ENCODE measurements at regions not wholly inside any gene's neighbourhood (a gene's known extent, or its start where the extent isn't known, plus 50 kb on each side); places are given as distances from the start of the nearest gene placed in this dataset.

DNA sequence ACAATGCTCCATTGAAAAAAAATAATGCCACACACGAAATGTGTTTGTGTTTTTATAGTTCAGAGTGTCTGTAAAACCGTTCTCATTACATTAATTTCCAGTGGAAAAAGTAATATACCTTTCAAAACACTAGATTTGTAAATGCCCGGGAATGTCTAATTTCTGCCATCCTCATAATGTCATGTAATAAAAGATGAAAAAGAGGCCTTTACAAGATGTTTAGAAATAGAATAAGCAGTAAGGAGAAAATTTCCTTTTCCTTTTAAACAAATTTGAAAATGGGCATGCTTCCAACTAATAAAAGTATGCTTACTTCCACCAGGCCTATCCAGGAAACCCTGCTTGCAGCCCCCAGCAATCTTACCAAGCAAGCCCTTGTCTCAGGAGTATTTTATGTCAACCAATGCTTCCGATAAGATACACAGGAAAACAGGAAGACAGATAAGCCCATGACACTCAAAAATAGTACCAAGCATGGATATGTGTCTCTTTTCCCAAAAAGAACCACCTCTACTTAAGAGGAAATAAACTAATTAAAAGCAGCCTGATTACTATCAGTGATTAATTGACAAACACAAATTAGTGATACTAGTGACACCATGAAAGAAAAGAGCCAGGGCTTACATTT is 894.7 kb upstream of the INTU start:
- DNase-seq (ENCODE audit: low spot score) (no peak), ATAC-seq (no peak)
- intact Hi-C loops (cut with DNase I) = no loop called here

DNA sequence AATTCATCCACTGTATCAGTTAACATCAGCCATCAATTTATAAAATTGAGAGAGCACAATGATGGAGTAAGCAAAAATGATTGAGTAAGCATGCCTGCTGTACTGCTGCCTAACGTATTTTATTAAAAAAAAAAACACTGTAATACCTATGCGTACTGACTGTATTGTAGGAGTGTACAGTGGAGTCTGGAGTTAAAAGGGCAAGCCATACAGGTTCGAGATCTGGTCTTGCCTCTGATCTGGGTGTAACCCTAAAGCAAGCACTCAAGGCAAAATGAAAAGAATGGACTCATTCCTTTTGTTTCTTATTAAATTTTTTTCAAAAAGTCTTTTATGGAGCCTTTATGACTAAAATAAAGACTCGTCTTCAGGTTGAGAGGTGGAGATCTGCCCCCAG is 894.2 kb upstream of the INTU start:
- no peak for DNase-seq (ENCODE audit: low spot score)
- intact Hi-C loops (cut with DNase I) = no loop called here

DNA sequence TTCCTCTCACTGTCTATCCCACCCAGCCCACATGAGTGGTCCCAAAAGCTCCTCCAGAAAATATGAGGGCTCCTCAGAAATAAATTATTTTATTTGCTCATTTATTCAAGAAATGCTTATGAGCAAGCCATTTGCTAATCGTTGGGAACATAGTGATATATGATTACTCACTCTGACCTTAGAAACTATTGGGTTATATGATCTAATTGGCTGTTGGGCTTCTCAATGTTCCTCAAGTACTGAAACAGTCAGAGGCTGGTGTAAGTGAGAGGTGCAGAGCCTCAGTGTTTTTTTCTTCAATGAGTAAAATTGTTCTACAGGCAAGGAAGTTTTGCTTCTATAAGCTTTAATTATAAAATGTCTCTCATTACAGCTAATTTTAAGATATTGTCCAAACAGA is 893.8 kb upstream of the INTU start:
- intact Hi-C loops (cut with DNase I) = no loop called here
- no peak for ATAC-seq
- DNase-seq (ENCODE audit: low spot score) = no peak

More for the DNA sequence above, 894.2 kb upstream of the INTU start:
- ATAC-seq = no peak

DNA sequence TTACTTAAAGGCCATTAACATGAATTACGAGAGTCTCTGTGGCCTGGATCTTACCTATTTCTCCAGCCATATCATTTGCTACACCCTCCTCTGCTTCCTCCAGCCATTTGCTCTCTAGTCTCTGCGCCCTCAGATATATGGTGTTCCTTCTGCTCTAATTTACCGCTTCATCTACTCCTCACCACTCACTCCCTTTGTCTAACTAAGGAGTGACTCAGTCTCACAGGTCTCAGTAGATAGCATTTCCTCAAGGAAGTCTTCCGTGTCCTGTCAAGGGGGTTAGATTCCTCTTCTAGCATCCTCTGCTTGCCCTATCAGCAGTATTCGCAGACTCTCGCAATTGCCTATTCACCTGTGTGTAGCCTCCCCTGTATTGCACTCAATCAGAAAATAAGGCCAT is 892.1 kb upstream of the INTU start:
- no peak for DNase-seq (ENCODE audit: low spot score)
- intact Hi-C loops (cut with DNase I) = no loop called here
- ATAC-seq = no peak

DNA sequence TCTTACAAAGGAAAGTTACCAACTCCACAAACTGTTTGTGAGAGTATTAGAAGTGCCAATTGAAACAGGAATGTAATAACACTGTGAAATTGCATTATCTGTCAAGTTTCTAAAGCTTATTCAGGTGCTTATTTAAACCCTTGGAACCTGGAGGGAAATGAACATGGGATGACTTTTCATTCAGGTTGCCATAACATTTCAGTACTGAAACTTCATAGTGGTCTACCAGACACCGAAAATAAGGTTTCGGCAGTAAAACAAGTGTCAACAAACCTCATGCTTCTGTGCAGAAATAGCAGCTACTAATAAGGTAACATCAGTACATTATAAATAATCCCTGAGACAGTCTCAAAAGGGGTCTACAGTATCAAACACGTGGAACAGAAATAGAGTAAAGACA is 890.7 kb upstream of the INTU start:
- no peak for ATAC-seq
- DNase-seq (ENCODE audit: low spot score) = no peak
- intact Hi-C loops (cut with DNase I) = no loop called here

DNA sequence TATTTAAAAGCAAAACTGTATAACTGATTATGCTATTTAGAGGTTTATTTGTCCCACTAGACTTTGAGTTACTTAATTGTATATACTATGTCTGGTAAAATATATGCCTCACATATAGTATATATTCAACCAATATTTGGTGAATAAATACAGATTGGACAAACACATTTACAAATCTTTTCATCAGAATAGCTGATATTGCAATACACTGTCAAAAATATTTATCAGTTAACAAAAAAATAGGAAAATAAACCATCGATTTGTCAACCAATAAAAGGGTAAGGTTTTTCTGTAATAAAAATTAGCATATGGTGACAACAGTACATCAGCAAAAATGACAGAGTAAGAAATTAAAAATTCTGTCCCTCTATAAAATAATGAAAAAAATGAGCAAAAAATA is 889.9 kb upstream of the INTU start:
- intact Hi-C loops (cut with DNase I) = no loop called here
- ATAC-seq (no peak), DNase-seq (ENCODE audit: low spot score) (no peak)

DNA sequence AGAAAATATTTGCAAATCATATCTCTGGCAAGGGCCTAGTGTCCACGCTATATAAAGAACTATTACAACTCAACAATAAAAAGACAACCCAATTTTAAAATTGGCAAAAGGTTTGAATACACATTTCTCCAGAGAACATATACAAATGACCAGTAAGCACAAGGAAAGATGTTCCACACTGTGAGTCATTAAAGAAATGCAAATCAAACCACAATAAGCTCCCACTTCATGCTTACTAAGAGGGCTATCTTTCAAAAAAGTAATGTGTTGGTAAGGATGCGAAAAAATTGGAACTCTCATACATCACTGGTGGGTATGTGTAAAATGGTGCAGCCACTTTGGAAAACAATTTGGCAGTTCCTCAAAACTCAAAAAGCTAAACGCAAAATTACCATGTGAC is 884.0 kb upstream of the INTU start:
- intact Hi-C loops (cut with DNase I) = no loop called here
- ATAC-seq (no peak), DNase-seq (ENCODE audit: low spot score) (no peak)

DNA sequence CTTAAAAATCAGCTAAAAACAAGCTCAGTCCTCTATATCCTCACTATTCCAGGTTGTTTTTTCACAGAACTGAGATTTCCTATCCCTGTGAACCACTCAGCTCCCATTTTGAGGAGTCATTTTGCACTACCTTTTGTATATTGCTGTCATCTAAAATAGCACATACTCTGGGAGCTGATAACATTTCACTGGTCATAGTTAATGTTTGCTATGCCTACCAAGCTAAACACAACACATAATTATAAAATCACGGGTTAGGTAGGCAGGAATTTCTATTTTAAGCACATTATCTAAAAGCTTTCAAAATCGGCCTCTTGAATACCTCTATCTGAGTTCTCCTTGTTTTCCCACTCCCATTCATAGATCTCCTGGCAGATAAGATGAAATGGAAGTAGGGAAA is 882.0 kb upstream of the INTU start:
- DNase-seq (ENCODE audit: low spot score) = no peak
- ATAC-seq = no peak

GRCh38 chr4:126752126-126752525 is 880.6 kb upstream of the INTU start:
- no peak for ATAC-seq
- no peak for DNase-seq (ENCODE audit: low spot score)
- intact Hi-C loops (cut with DNase I) = no loop called here

More for the DNA sequence above, 882.0 kb upstream of the INTU start:
- intact Hi-C loops (cut with DNase I) = no loop called here

DNA sequence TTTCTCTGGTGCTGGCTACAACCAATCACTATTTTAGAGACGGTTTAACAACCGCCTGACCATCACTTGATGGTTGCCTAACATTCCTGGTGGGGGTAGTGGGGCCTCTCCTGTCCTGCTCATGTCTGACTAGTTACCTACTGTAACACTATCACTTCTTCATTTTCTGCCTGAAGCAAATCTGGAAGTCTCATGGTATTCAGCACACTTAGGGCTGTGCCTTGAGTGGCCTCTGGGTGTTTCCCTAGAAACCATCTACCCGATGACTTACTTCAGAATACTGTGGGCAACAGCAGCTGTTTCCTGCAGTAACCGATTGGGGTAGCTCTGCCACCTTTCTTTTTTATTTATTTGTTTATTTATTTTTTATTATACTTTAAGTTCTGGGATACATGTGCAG is 880.1 kb upstream of the INTU start:
- intact Hi-C loops (cut with DNase I) = no loop called here
- ATAC-seq (no peak), DNase-seq (ENCODE audit: low spot score) (no peak)

GRCh38 chr4:126753592-126753991 is 879.2 kb upstream of the INTU start:
- intact Hi-C loops (cut with DNase I) = no loop called here
- ATAC-seq (no peak), DNase-seq (ENCODE audit: low spot score) (no peak)

- ATAC-seq = no peak
- no peak for DNase-seq (ENCODE audit: low spot score)
- intact Hi-C loops (cut with DNase I) = no loop called here
Observed at GRCh38 chr4:126755506-126755905, 877.3 kb upstream of the INTU start.

DNA sequence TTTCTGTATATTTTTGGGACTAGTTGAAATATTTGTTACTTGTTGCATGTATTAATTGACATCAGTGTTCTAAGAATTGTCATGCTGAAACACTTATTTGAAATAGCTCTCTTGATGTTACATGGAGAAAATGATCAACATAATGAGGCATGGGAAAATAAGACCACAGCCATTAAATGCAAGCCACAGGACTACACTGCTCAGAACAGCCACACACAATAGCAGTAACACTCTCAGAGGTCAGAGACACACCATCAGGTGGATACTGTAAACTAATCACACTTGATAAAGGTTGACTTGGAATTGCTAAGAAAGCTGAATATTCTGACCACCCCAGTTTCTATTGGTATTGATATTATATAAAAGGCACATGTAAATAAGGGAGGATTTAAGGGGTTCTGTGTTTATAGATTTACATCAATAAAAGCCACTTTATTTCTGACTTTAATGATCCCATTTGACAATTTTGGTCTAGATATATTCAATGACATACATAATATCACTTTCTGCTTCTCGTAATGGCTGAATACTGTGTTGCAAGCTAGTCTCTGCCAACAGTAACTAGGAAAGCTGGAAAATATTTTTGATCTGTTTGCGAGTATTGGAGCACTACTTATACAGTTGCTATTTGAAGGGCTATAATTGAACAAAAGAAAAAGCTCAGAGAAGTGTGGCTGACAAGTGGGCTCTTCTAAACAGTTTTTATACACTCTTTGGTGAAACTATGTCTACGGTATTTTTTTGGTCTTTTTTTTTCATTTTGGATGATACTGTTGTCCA is 876.5 kb upstream of the INTU start:
- intact Hi-C loops (cut with DNase I) = no loop called here
- ATAC-seq = no peak
- DNase-seq (ENCODE audit: low spot score) = no peak

DNA sequence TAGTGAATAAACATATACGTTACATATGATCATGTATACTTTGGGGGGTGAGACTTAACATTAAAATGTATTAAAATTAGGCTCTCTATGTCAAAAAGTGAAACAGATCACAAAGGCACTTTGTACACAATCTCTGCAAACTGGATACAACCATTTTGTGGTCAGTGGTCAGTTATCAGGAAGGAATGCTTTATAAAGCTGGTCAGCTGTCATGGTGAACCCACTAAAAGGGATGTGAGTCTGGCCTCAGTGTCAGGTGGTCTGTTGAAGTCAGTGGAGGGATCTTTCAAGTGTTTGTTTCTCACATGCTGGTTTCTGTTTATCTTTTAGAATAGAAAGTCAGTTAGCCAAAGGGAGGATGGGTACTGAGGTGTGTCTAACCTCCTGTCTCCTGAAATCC is 875.5 kb upstream of the INTU start:
- intact Hi-C loops (cut with DNase I) = no loop called here
- ATAC-seq = no peak
- no peak for DNase-seq (ENCODE audit: low spot score)

DNA sequence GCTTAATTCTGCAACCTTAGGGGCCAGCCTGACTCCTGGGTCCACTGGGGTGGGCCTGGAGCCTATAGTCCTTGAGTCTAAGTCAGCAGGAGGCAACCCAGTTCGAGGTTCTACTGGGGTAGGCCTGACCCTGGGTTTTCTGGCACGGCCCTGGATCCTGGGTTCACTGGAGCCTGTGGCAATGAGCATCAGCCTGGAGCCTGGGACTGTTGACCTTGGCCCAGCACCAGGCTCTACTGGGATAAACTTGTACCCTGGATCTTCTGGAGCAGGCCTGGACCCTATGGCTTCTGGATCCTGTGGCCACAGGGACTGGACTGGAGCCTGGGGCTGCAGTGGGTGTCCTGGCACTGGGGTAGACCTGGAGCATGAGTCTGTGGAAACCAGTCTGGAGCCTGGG is 874.3 kb upstream of the INTU start:
- ATAC-seq = no peak
- intact Hi-C loops (cut with DNase I) = no loop called here

DNA sequence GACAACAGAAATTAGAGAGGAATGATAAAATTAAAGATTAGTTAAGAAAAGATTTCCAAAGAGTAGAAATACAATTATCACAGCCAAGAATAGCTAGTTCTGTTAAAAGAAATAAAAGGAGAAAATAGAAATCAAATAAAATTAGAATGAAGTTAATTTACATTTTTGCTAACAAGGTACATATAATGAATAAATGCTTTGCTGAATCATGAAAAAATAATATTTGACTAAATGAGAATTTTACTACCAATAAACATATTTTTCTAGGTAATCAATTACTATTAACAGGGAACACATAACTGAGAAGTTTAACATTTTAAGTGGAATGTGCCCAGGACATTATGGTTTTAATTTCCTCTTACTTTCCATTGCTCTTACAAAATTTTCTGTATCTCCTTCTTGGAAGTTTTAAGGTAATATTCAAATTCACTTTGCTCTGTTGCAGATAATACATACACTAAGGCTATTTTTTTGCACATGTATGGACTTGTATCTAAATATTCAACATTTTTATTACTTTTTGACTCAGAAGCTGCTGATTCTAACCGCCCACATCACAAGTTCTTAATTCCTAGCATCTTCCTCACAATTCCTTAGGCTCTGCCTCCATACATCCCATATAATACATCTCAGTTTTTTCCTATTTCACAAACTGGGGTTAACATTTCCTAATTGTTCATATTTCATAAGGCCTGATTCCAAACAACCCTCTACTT is 870.7 kb upstream of the INTU start:
- no peak for ATAC-seq
- intact Hi-C loops (cut with DNase I) = no loop called here
- DNase-seq (ENCODE audit: low spot score) = no peak

More for the DNA sequence above, 874.3 kb upstream of the INTU start:
- no peak for DNase-seq (ENCODE audit: low spot score)

GRCh38 chr4:126762663-126763247 is 870.0 kb upstream of the INTU start:
- DNase-seq (ENCODE audit: low spot score) = no peak
- ATAC-seq = no peak
- intact Hi-C loops (cut with DNase I) = no loop called here

DNA sequence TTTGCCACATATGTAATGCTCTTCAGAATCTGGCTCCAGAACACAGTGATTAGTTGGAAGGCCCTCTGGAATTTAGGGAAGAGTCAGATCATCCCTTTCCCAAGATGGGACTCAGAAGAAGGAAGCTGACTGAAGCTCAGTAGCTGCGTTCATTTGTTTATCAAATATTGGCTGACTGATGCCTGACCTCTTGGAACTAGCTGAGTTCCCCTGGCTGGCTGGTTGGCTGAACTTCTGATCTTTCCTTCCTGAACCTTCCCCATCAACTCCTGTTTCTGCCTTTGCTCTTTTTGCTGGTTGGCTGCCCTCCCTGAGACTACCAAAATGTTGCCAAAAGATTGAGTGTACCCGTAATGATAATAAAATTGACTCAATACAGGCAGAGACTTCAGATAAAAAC is 866.5 kb upstream of the INTU start:
- peak; percentile 89 for ATAC-seq
- DNase-seq (ENCODE audit: low spot score) = peak; percentile 62
- intact Hi-C loops (cut with DNase I) = no loop called here

DNA sequence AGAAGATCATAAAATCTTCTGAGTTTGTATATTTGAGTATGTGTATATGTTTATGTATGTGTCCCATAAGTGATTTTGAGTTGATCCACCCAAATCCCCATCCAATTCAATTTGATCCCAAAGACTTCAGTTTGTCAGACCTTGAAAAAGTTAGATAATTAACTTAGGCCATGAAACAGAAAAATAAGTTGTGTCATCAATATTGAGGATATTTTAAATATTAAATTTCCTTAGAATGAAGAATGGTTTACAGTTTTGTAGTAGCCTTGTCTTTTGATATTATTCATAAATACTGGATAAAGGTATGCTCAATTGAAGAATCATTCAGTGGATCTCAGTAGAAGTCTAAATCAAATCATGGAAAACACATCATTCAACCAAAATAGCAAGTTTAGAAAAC is 864.4 kb upstream of the INTU start:
- ATAC-seq = no peak
- intact Hi-C loops (cut with DNase I) = no loop called here
- DNase-seq (ENCODE audit: low spot score) = no peak

Data from sciatic nerve (tissue), 2 donors.